Keratinocyte (primary cell): ENCODE measurements at regions not wholly inside any gene's neighbourhood (a gene's known extent, or its start where the extent isn't known, plus 50 kb on each side); places are given as distances from the start of the nearest gene placed in this dataset.

ENCODE experiments used
- DNase-seq: peaks from one replicate; pipeline ENCODE4 v3.0.0-alpha.2; 2011; ENCODE audit warnings: low read depth, missing footprints, low spot score
- FAIRE-seq: peaks from 2 replicates; lab custom pipeline; 2011; peaks lifted over from hg19 to GRCh38; lab: Jason Lieb, UNC
- H2AFZ ChIP-seq: 2 replicates; pipeline ENCODE4 v1.6.0; 2012; ENCODE audit warnings: low read length, control low read depth, inconsistent platforms; ENCODE audit not compliant: control insufficient read depth
- H3K27ac ChIP-seq: 2 replicates; pipeline ENCODE4 v1.5.1; 2011; ENCODE audit warnings: low read length; ENCODE audit not compliant: control insufficient read depth, insufficient read depth
- H3K27me3 ChIP-seq: 3 replicates; pipeline ENCODE4 v1.6.0; 2011; ENCODE audit warnings: low read length; ENCODE audit not compliant: control insufficient read depth, insufficient read depth; ENCODE audit errors: extremely low read depth
- H3K36me3 ChIP-seq, 2 experiments: 2 replicates in 1 of 2; 3 replicates in 1 of 2; pipeline ENCODE4 v1.5.1; 2011; ENCODE audit warnings: low read length in 2 of 2, mild to moderate bottlenecking in 1 of 2; ENCODE audit not compliant: control insufficient read depth in 2 of 2, insufficient read depth in 2 of 2; ENCODE audit errors: extremely low read depth in 1 of 2
- H3K4me1 ChIP-seq: 3 replicates; pipeline ENCODE4 v1.5.1; 2011; ENCODE audit warnings: low read length; ENCODE audit not compliant: control insufficient read depth, insufficient read depth; ENCODE audit errors: extremely low read depth
- H3K4me2 ChIP-seq: 3 replicates; pipeline ENCODE4 v1.6.0; 2011; ENCODE audit warnings: low read depth, low read length; ENCODE audit not compliant: control insufficient read depth, insufficient read depth; ENCODE audit errors: extremely low read depth
- H3K4me3 ChIP-seq, 3 experiments: fragments of 200-600 bp in 1 of 3; sonication (generic) in 1 of 3; 2 replicates in 2 of 3; 3 replicates in 1 of 3; pipeline ENCODE4 v1.5.1; 2011 to 2016; ENCODE audit warnings: low read length in 3 of 3, mild to moderate bottlenecking in 3 of 3, control low read depth in 2 of 3, inconsistent platforms in 1 of 3, low read depth in 1 of 3, mixed read lengths in 1 of 3, mixed run types in 1 of 3, moderate library complexity in 1 of 3; ENCODE audit not compliant: control insufficient read depth in 2 of 3, insufficient read depth in 2 of 3; ENCODE audit errors: extremely low read depth in 1 of 3
- H3K79me2 ChIP-seq: 2 replicates; pipeline ENCODE4 v1.6.0; 2012; ENCODE audit warnings: low read length; ENCODE audit not compliant: control insufficient read depth, insufficient read depth
- H3K9ac ChIP-seq: 3 replicates; pipeline ENCODE4 v1.6.0; 2011; ENCODE audit warnings: low read length; ENCODE audit not compliant: control insufficient read depth, insufficient read depth; ENCODE audit errors: extremely low read depth
- H3K9me1 ChIP-seq: 3 replicates; pipeline ENCODE4 v1.6.0; 2011; ENCODE audit warnings: low read length; ENCODE audit not compliant: control insufficient read depth, insufficient read depth; ENCODE audit errors: extremely low read depth
- H3K9me3 ChIP-seq: 2 replicates; pipeline ENCODE4 v1.5.1; 2012; ENCODE audit warnings: low read depth, low read length; ENCODE audit not compliant: control insufficient read depth
- H4K20me1 ChIP-seq: 3 replicates; pipeline ENCODE4 v1.6.0; 2011; ENCODE audit warnings: low read length; ENCODE audit not compliant: control insufficient read depth, insufficient read depth; ENCODE audit errors: extremely low read depth
- EZH2 ChIP-seq: IDR thresholded peaks from one replicate; pipeline ENCODE4 v1.6.1; 2012; ENCODE audit warnings: inconsistent platforms, mild to moderate bottlenecking, low read length, moderate library complexity
- dilution Hi-C: fragments of 300-500 bp; cut with MboI; formaldehyde crosslinking; loops from one replicate; pipeline ENCODE4 v1.7.0; 2020; ENCODE audit warnings: low sequenced_read_pairs; ENCODE audit not compliant: extremely low pct_ligation_motif_present
- TF ChIP-seq, protein P1 (sequence below), 3 experiments: IDR thresholded peaks in 1 of 3; conservative IDR thresholded peaks in 1 of 3; optimal IDR thresholded peaks in 1 of 3; 2 replicates in 2 of 3; 3 replicates in 1 of 3; pipeline versions ENCODE3 to v1.5.1; 2011; ENCODE audit warnings: low read length in 3 of 3, mild to moderate bottlenecking in 3 of 3, moderate library complexity in 2 of 3, control low read depth in 1 of 3, inconsistent platforms in 1 of 3; ENCODE audit not compliant: insufficient read depth in 2 of 3; ENCODE audit errors: extremely low read depth in 1 of 3

DNA sequence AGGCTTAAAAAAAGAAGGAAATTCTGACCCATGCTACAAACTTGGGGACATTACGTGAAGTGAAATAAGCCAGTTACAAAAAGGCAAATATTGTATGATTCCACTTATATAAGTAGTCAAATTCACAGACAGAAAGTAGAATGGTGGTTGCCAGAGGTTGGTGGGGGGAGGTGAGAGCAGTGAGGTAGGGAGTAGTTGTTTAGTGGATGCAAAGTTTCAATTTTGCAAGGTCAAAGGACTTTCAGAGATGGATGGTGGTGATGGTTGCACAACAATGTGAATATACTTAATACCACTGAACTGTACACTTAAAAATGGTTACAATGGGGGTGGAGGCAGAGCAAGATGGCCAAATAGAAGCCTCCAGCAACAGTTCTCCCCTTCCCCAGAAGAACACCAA lies 86.2 kb upstream of the PLXNC1 start:
- no peak overlapping the region for H3K27ac ChIP-seq
- no peak overlapping the region for H3K9ac ChIP-seq
- FAIRE-seq = no peak
- no peaks in the 10 kb centered on the region for H3K79me2 ChIP-seq
- H3K9me3 ChIP-seq = no peaks in the 10 kb centered on the region
- no peaks in the 10 kb centered on the region for H3K4me1 ChIP-seq
- no peak overlapping the region for H2AFZ ChIP-seq
- no peak overlapping the region for H3K4me3 ChIP-seq
- H3K9me1 ChIP-seq = no peaks in the 10 kb centered on the region
- H4K20me1 ChIP-seq = no peaks in the 10 kb centered on the region
- no peaks in the 10 kb centered on the region for H3K27me3 ChIP-seq
- no peaks in the 10 kb centered on the region for H3K36me3 ChIP-seq
- H3K4me2 ChIP-seq = no peak overlapping the region
- dilution Hi-C loops = no loop called here
- no peak for TF ChIP-seq EZH2
- DNase-seq = no peak

- H3K9me3 ChIP-seq = no peaks in the 10 kb centered on the region
- H3K27ac ChIP-seq = no peak overlapping the region
- no peak overlapping the region for H3K4me3 ChIP-seq
- no peaks in the 10 kb centered on the region for H3K4me1 ChIP-seq
- no peak overlapping the region for H3K4me2 ChIP-seq
- no peaks in the 10 kb centered on the region for H3K9me1 ChIP-seq
- H2AFZ ChIP-seq = no peak overlapping the region
- no peaks in the 10 kb centered on the region for H3K36me3 ChIP-seq
- FAIRE-seq (no peak), DNase-seq (no peak)
- H3K79me2 ChIP-seq = no peaks in the 10 kb centered on the region
- dilution Hi-C loops = no loop called here
- TF ChIP-seq EZH2 = no peak
- TF ChIP-seq, protein P1, sequence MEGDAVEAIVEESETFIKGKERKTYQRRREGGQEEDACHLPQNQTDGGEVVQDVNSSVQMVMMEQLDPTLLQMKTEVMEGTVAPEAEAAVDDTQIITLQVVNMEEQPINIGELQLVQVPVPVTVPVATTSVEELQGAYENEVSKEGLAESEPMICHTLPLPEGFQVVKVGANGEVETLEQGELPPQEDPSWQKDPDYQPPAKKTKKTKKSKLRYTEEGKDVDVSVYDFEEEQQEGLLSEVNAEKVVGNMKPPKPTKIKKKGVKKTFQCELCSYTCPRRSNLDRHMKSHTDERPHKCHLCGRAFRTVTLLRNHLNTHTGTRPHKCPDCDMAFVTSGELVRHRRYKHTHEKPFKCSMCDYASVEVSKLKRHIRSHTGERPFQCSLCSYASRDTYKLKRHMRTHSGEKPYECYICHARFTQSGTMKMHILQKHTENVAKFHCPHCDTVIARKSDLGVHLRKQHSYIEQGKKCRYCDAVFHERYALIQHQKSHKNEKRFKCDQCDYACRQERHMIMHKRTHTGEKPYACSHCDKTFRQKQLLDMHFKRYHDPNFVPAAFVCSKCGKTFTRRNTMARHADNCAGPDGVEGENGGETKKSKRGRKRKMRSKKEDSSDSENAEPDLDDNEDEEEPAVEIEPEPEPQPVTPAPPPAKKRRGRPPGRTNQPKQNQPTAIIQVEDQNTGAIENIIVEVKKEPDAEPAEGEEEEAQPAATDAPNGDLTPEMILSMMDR (optimal IDR thresholded peaks at IDR 0.05 in 1 of 3, IDR thresholded peaks at IDR 0.05 in 1 of 3, conservative IDR thresholded peaks at IDR 0.05 in 1 of 3; ENCODE audit: extremely low read depth in 1 of 3, insufficient read depth in 2 of 3, low read length in 3 of 3) = no peak
- H3K9ac ChIP-seq = no peak overlapping the region
- no peaks in the 10 kb centered on the region for H3K27me3 ChIP-seq
- no peaks in the 10 kb centered on the region for H4K20me1 ChIP-seq
Measured at GRCh38 chr12:94062796-94063635, 85.4 kb upstream of the PLXNC1 start.
